ENCODE measurements at regions not wholly inside any gene's neighbourhood (a gene's known extent, or its start where the extent isn't known, plus 50 kb on each side); places are given as distances from the start of the nearest gene placed in this dataset.
A peak's percentile ranks its signal among the peaks of the same experiment; 100 is the strongest.

DNA sequence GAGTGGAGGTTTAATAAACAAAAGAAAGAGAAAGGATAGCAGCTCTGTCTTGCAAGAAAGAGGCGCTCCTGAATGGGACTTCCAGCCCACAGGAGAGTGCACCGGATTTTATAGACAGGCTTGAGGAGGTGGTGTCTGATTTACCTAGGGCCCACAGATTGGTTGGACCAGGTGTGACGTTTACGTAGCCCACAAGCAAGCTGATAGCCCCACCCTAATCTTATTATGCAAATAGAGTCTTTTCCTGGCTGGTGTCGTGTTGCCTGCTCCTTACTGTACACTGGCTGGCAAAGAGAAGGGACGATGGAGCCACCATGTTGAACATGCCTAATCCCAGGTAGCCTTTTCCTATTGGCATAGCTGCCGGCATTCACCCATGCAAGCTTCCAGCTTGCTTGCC lies 319.7 kb upstream of the POM121L12 start:
- H3K27me3 ChIP-seq, result no peaks in the 10 kb centered on the region
- no peaks in the 10 kb centered on the region for H3F3A ChIP-seq (ENCODE audit: low read depth)
- no peak for DNase-seq (ENCODE audit: low spot score)
- Mint-ChIP-seq H3K4me1 (no peaks in the 10 kb centered on the region), H3K27ac (no peak overlapping the region), H3K4me3 (no peak overlapping the region), H3K36me3 (no peaks in the 10 kb centered on the region), H3K27me3 (ENCODE audit: insufficient read depth, low read depth) (peaks cover 2% of the 10 kb centered on the region), H3K9me3 (peaks cover 4% of the 10 kb centered on the region)
- H3K36me3 ChIP-seq, result no peaks in the 10 kb centered on the region
- H3K4me3 ChIP-seq, result no peak overlapping the region
- no peak overlapping the region for H3K9ac ChIP-seq
- H3K27ac ChIP-seq, result no peak overlapping the region
- TF ChIP-seq EZH2phosphoT487 (IDR thresholded peaks at IDR 0.05) (no peak), EZH2 (IDR thresholded peaks at IDR 0.05) (no peak)
- TF ChIP-seq, protein P1, sequence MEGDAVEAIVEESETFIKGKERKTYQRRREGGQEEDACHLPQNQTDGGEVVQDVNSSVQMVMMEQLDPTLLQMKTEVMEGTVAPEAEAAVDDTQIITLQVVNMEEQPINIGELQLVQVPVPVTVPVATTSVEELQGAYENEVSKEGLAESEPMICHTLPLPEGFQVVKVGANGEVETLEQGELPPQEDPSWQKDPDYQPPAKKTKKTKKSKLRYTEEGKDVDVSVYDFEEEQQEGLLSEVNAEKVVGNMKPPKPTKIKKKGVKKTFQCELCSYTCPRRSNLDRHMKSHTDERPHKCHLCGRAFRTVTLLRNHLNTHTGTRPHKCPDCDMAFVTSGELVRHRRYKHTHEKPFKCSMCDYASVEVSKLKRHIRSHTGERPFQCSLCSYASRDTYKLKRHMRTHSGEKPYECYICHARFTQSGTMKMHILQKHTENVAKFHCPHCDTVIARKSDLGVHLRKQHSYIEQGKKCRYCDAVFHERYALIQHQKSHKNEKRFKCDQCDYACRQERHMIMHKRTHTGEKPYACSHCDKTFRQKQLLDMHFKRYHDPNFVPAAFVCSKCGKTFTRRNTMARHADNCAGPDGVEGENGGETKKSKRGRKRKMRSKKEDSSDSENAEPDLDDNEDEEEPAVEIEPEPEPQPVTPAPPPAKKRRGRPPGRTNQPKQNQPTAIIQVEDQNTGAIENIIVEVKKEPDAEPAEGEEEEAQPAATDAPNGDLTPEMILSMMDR (IDR thresholded peaks at IDR 0.05), result no peak
- no peaks in the 10 kb centered on the region for H3K79me2 ChIP-seq (ENCODE audit: low read depth)
- no peak overlapping the region for H2AFZ ChIP-seq (replicated peaks)
- H4K20me1 ChIP-seq (ENCODE audit: low read depth), result no peaks in the 10 kb centered on the region
- H3K9me3 ChIP-seq (ENCODE audit: low read depth), result no peaks in the 10 kb centered on the region
- H3K4me2 ChIP-seq, result no peak overlapping the region
- H3K4me1 ChIP-seq, result no peaks in the 10 kb centered on the region

DNA sequence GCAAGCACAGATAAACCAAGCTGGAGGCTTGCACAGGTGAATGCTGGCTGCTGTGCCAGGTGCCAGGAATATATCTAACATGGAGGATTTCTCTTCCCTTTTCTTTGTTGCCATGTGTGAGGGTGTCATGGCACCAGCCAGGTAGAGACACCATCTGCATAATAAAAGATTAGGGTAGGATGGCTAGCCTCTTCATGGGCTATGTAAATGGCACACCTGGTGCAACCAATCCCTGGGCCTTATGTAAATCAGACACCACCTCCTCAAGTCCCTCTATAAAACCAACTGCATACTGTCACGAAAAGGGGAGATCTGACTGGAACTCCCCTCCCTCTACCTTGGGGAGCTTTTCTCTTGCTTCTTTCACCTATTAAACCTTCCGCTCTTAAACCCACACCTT lies 322.5 kb upstream of the POM121L12 start:
- H3K27ac ChIP-seq, result no peak overlapping the region
- no peak overlapping the region for H3K4me2 ChIP-seq
- TF ChIP-seq, protein P1 (IDR thresholded peaks at IDR 0.05), result no peak
- TF ChIP-seq EZH2 (IDR thresholded peaks at IDR 0.05) (no peak), EZH2phosphoT487 (IDR thresholded peaks at IDR 0.05) (no peak)
- H3K9ac ChIP-seq, result no peak overlapping the region
- H3K4me1 ChIP-seq, result no peaks in the 10 kb centered on the region
- peaks cover 2% of the 10 kb centered on the region for H3K27me3 Mint-ChIP-seq (ENCODE audit: insufficient read depth, low read depth)
- no peaks in the 10 kb centered on the region for H3K9me3 ChIP-seq (ENCODE audit: low read depth)
- no peak overlapping the region for H2AFZ ChIP-seq (replicated peaks)
- no peaks in the 10 kb centered on the region for H3F3A ChIP-seq (ENCODE audit: low read depth)
- peaks cover 6% of the 10 kb centered on the region for H3K9me3 Mint-ChIP-seq
- H3K36me3 ChIP-seq, result no peaks in the 10 kb centered on the region
- no peaks in the 10 kb centered on the region for H3K4me1 Mint-ChIP-seq
- no peak overlapping the region for H3K4me3 Mint-ChIP-seq
- no peaks in the 10 kb centered on the region for H4K20me1 ChIP-seq (ENCODE audit: low read depth)
- no peak overlapping the region for H3K27ac Mint-ChIP-seq
- no peak overlapping the region for H3K4me3 ChIP-seq
- no peak for DNase-seq (ENCODE audit: low spot score)
- no peaks in the 10 kb centered on the region for H3K79me2 ChIP-seq (ENCODE audit: low read depth)
- no peaks in the 10 kb centered on the region for H3K36me3 Mint-ChIP-seq
- no peaks in the 10 kb centered on the region for H3K27me3 ChIP-seq

DNA sequence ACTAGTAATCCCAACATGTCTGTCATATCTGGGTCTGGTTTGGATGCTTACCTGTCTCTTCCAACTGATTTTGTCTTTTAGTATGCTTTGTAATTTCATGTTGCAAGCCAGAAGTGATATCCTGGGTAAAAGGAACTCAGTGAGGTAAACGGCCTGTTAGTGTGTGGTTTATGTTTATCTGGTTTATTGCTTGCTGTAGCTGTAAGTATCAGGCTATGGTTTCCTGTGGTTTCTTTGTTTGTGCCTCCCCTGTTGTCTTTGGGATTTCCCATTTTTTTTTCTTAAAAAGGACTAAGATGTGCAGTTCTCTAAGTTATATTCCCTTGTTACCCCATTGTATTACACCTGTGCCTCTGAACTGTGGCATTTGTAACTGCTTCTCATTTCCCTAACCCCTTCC lies 323.5 kb upstream of the POM121L12 start:
- Histone ChIP-seq H3K4me2 (no peak overlapping the region), H3K9me3 (ENCODE audit: low read depth) (no peaks in the 10 kb centered on the region), H3K27ac (no peak overlapping the region), H3K9ac (no peak overlapping the region), H3K79me2 (ENCODE audit: low read depth) (no peaks in the 10 kb centered on the region), H4K20me1 (ENCODE audit: low read depth) (no peaks in the 10 kb centered on the region), H3K36me3 (no peaks in the 10 kb centered on the region), H3K4me1 (no peaks in the 10 kb centered on the region), H3K4me3 (no peak overlapping the region), H3K27me3 (no peaks in the 10 kb centered on the region), H2AFZ (replicated peaks) (peak overlapping the region; percentile 73), H3F3A (ENCODE audit: low read depth) (no peaks in the 10 kb centered on the region)
- Mint-ChIP-seq H3K4me1 (no peaks in the 10 kb centered on the region), H3K4me3 (no peak overlapping the region), H3K9me3 (peaks cover 6% of the 10 kb centered on the region), H3K36me3 (no peaks in the 10 kb centered on the region), H3K27ac (no peak overlapping the region), H3K27me3 (ENCODE audit: insufficient read depth, low read depth) (peaks cover 2% of the 10 kb centered on the region)
- no peak for DNase-seq (ENCODE audit: low spot score)
- TF ChIP-seq EZH2phosphoT487 (IDR thresholded peaks at IDR 0.05) (no peak), EZH2 (IDR thresholded peaks at IDR 0.05) (no peak)

DNA sequence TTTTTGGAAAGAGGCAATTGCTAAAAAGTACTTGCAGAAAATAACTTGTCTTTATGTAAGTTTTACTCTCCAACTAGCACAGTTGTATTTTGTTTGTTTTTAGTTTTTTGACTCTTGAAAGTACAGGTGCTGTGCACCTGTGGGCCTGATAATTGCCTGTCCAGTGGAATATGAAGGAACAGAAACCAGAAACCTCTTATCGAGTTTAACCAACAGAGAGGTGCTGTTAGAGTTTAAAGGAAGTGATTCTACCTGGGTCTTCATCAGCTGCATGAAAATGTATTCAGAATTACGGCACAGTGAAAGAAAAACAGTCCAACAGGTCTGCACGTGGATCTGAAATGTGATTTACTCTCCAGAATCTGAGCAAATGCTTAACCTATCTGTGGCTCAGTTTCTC lies 326.6 kb upstream of the POM121L12 start:
- Histone ChIP-seq H2AFZ (replicated peaks) (no peak overlapping the region), H3K4me2 (no peak overlapping the region), H3K9me3 (ENCODE audit: low read depth) (no peaks in the 10 kb centered on the region), H3K9ac (no peak overlapping the region), H3F3A (ENCODE audit: low read depth) (no peaks in the 10 kb centered on the region), H3K27me3 (no peaks in the 10 kb centered on the region), H3K27ac (no peak overlapping the region), H3K36me3 (no peaks in the 10 kb centered on the region), H4K20me1 (ENCODE audit: low read depth) (no peaks in the 10 kb centered on the region), H3K4me1 (no peaks in the 10 kb centered on the region), H3K4me3 (no peak overlapping the region), H3K79me2 (ENCODE audit: low read depth) (no peaks in the 10 kb centered on the region)
- Mint-ChIP-seq H3K4me3 (no peak overlapping the region), H3K36me3 (no peaks in the 10 kb centered on the region), H3K27ac (no peak overlapping the region), H3K27me3 (ENCODE audit: insufficient read depth, low read depth) (peaks cover under 1% of the 10 kb centered on the region), H3K4me1 (no peaks in the 10 kb centered on the region), H3K9me3 (peaks cover 6% of the 10 kb centered on the region)
- TF ChIP-seq EZH2 (IDR thresholded peaks at IDR 0.05) (no peak), EZH2phosphoT487 (IDR thresholded peaks at IDR 0.05) (no peak)
- TF ChIP-seq, protein P1 (IDR thresholded peaks at IDR 0.05), result no peak
- no peak for DNase-seq (ENCODE audit: low spot score)

All from neural progenitor cell (in vitro differentiated cells).